ENCODE measurements at regions not wholly inside any gene's neighbourhood (a gene's known extent, or its start where the extent isn't known, plus 50 kb on each side); places are given as distances from the start of the nearest gene placed in this dataset.

DNA sequence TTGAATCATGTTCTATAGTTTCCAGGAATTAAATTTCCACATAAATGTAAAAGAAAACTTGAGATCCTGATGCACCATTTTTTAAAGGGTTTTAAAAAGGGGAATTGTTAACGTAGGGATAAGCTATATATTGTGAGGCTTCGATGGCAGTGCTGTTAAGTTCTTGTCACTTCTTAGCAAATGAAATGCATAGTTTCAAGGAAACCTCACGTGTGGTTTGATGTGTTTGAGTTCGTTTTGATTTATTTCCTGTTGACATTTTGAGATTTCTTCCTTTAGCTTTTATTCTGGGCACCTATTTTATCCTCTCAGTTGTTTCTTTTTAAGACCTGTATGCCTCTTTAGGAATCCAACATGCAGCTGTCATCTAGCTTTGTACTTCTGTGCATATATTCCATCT is 301.0 kb downstream of the DOCK8 start:
- ATAC-seq (no peak), DNase-seq (no peak)
- WGBS, 2 donors = 55 to 68% methylated on average over 4 of the region's 4 CpGs
- no peak for TF ChIP-seq POLR2A (IDR thresholded peaks at IDR 0.05)
- TF ChIP-seq, protein P1, sequence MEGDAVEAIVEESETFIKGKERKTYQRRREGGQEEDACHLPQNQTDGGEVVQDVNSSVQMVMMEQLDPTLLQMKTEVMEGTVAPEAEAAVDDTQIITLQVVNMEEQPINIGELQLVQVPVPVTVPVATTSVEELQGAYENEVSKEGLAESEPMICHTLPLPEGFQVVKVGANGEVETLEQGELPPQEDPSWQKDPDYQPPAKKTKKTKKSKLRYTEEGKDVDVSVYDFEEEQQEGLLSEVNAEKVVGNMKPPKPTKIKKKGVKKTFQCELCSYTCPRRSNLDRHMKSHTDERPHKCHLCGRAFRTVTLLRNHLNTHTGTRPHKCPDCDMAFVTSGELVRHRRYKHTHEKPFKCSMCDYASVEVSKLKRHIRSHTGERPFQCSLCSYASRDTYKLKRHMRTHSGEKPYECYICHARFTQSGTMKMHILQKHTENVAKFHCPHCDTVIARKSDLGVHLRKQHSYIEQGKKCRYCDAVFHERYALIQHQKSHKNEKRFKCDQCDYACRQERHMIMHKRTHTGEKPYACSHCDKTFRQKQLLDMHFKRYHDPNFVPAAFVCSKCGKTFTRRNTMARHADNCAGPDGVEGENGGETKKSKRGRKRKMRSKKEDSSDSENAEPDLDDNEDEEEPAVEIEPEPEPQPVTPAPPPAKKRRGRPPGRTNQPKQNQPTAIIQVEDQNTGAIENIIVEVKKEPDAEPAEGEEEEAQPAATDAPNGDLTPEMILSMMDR (IDR thresholded peaks at IDR 0.05) = no peak
- Histone ChIP-seq H3K4me3 (no peak overlapping the region), H3K9me3 (no peaks in the 10 kb centered on the region), H3K27ac (peak overlapping the region in 1 of 4 donors; percentile 41), H3K36me3 (replicated peaks in 1 of 2; ENCODE audit: insufficient read depth in 1 of 2, low read depth in 2 of 2) (no peaks in the 10 kb centered on the region), H3K4me1 (peaks cover 9% of the 10 kb centered on the region), H3K27me3 (no peaks in the 10 kb centered on the region)
- intact Hi-C loops (cut with DNase I) = no loop called here

DNA sequence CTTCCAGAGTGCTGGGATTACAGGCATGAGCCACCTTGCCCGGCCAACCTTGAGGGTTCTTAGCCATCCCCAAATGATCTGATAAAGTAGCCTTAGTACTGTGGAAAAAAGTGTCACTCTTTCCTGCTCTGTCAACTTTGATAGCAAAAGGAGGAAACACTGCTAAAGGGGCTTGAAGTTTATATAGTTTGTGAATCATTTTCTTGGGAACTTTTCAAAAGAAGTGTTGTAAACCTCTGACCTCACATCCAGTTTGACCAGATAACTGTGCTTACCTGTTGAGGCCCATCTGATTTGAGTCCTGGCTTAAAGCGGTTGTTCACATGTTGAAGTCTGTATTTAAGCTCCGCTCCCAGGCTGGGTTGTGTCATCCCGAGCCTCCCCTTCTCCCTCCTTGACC is 303.3 kb downstream of the DOCK8 start:
- H3K36me3 ChIP-seq (replicated peaks in 1 of 2; ENCODE audit: insufficient read depth in 1 of 2, low read depth in 2 of 2) = no peaks in the 10 kb centered on the region
- H3K4me3 ChIP-seq = no peak overlapping the region
- no peaks in the 10 kb centered on the region for H3K27me3 ChIP-seq
- no peak for TF ChIP-seq POLR2A (IDR thresholded peaks at IDR 0.05)
- TF ChIP-seq, protein P1 (IDR thresholded peaks at IDR 0.05) = no peak
- 72 to 84% methylated on average over 4 of the region's 4 CpGs for WGBS, 2 donors
- DNase-seq (no peak), ATAC-seq (no peak)
- peaks cover 25% of the 10 kb centered on the region for H3K4me1 ChIP-seq
- H3K27ac ChIP-seq = peak overlapping the region in 1 of 4 donors; percentile 44
- intact Hi-C loops (cut with DNase I) = no loop called here
- H3K9me3 ChIP-seq = no peaks in the 10 kb centered on the region

GRCh38 chr9:518540-518939 is 303.9 kb downstream of the DOCK8 start:
- DNase-seq = no peak
- Histone ChIP-seq H3K27me3 (no peaks in the 10 kb centered on the region), H3K4me1 (peaks cover 31% of the 10 kb centered on the region), H3K27ac (no peak overlapping the region), H3K36me3 (replicated peaks in 1 of 2; ENCODE audit: insufficient read depth in 1 of 2, low read depth in 2 of 2) (no peaks in the 10 kb centered on the region), H3K9me3 (no peaks in the 10 kb centered on the region), H3K4me3 (no peak overlapping the region)
- no peak for ATAC-seq
- intact Hi-C loops (cut with DNase I) = no loop called here
- 65 to 93% methylated on average over 5 of the region's 5 CpGs for WGBS, 2 donors
- TF ChIP-seq POLR2A (IDR thresholded peaks at IDR 0.05) = no peak
- TF ChIP-seq, protein P1 (IDR thresholded peaks at IDR 0.05) = no peak

GRCh38 chr9:519579-519978 is 304.9 kb downstream of the DOCK8 start:
- no peaks in the 10 kb centered on the region for H3K36me3 ChIP-seq (replicated peaks in 1 of 2; ENCODE audit: insufficient read depth in 1 of 2, low read depth in 2 of 2)
- no peaks in the 10 kb centered on the region for H3K9me3 ChIP-seq
- H3K4me1 ChIP-seq = peaks cover 31% of the 10 kb centered on the region
- TF ChIP-seq, protein P1 (IDR thresholded peaks at IDR 0.05) = no peak
- no peak for TF ChIP-seq POLR2A (IDR thresholded peaks at IDR 0.05)
- ATAC-seq (no peak), DNase-seq (no peak)
- intact Hi-C loops (cut with DNase I) = no loop called here
- H3K27me3 ChIP-seq = no peaks in the 10 kb centered on the region
- peak overlapping the region in 1 of 4 donors; percentile 27 for H3K27ac ChIP-seq
- no peak overlapping the region for H3K4me3 ChIP-seq
- WGBS, 2 donors = 50 to 54% methylated on average over 3 of the region's 3 CpGs

DNA sequence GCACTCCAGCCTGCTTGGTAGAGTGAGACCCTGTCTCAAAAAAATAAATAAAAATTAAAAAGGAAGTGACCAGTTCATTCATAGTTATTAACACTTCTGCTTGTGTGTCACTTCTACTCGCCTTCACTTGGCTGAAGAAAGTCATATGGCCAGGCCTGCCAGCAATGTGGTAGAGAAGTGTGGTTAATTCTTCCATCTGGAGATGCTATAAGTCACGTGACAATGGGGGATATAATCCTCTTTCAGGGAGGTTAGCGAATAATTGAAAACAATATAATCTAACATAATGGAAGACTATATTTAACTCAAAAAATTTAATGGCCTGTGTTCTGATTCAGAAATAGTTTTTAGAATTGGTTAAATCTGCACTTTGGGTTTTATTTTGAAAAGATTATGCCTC is 305.6 kb downstream of the DOCK8 start:
- Histone ChIP-seq H3K4me1 (peaks cover 31% of the 10 kb centered on the region), H3K4me3 (no peak overlapping the region), H3K9me3 (no peaks in the 10 kb centered on the region), H3K27ac (no peak overlapping the region), H3K27me3 (no peaks in the 10 kb centered on the region), H3K36me3 (replicated peaks in 1 of 2; ENCODE audit: insufficient read depth in 1 of 2, low read depth in 2 of 2) (no peaks in the 10 kb centered on the region)
- ATAC-seq (no peak), DNase-seq (no peak)
- 89% methylated on average over 3 of the region's 3 CpGs for WGBS, 2 donors
- TF ChIP-seq, protein P1 (IDR thresholded peaks at IDR 0.05) = no peak
- no peak for TF ChIP-seq POLR2A (IDR thresholded peaks at IDR 0.05)
- intact Hi-C loops (cut with DNase I) = no loop called here

Data from body of pancreas (tissue), 4 donors.